Activated naive CD4-positive, alpha-beta T cell treated with anti-CD3 and anti-CD28 coated beads, Interleukin-2, amount 50 U/mL, for 16 hours (primary cell): ENCODE measurements at regions not wholly inside any gene's neighbourhood (a gene's known extent, or its start where the extent isn't known, plus 50 kb on each side); places are given as distances from the start of the nearest gene placed in this dataset.
"Not testable (repeated sequence)": the region's sequence is repeated elsewhere in the genome, so short reads cannot be mapped to it uniquely, and the experiment has no call there.

Source experiments
- DNase-seq: peaks from one replicate; pipeline ENCODE4 v3.0.0-alpha.2; 2020

DNA sequence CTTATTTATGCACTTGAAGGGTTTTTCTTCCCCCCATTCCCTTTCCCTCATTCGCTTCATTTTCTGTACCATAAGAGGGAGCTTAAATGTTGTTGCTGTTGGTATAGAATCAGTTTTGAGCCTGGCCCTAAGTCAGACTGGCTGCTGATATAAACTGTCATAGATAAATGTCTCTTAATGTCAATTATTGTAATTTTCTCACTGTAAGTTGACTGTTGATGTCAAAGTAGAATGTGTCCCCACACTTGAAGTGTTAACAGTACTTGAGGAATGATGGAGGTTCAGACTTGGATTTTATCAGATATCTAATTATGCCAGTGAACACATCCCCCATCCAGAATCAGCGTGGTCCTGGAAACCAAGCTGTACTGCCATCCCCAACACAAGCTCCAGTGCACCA, 87.8 kb downstream of the PRR15 start:
- no peak for DNase-seq

DNA sequence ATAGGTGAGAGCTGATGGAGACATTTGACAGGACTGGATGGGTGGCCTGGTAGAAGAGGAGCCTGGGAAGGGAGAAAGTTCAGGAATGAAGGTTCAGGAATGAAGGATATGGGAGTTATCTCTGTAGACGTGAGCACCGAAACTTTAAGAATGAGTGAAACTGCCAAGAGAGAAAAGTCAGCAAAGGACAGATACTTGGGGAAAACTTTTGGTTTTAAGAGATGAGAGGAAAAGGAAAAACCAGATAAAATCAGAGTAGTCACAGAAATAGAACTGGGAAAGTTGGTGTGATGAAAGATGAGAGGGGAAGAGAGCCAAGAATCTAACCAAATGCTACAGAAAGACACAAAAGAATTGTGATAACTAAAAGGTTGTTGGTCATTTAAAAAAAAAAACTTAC, 88.9 kb downstream of the PRR15 start:
- no peak for DNase-seq

DNA sequence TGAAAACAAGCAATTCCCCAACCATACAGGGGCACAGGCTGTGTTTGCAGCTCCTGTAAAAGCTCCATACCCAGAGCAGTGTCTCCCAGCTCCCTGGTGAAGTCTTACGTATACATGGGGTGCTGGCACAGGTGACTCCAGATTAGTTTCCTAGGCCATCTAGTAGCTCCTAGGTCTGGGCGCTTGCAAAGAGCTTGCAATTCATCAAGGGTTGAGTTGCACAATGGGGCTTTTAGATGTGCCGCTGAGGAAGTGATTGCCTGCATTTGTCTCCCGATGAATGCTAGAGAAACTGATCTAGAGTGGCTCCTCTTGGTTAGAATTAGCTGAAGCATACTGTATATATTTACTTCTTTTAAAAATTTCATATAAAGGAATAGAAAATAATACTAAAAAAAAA, 90.7 kb downstream of the PRR15 start:
- not testable (repeated sequence) for DNase-seq

DNA sequence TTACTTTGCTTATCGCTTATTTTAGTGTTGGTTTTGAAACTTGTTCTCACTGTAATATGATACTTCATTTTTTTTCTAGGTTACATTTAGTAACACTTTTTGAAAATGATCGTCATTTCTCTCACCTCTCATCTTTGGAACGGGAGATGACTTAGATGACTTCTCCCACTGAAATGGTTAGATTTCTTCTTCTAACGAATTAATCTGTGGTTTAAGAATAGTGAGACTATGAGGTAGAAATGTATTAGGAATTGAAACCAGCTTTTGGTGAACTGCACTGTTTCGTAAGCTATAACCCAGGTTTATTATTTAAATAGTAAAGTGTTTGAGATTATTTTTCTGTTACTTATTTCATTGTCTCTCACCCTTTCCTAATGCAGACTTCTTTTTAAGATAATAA, 93.7 kb downstream of the PRR15 start:
- DNase-seq, result no peak

DNA sequence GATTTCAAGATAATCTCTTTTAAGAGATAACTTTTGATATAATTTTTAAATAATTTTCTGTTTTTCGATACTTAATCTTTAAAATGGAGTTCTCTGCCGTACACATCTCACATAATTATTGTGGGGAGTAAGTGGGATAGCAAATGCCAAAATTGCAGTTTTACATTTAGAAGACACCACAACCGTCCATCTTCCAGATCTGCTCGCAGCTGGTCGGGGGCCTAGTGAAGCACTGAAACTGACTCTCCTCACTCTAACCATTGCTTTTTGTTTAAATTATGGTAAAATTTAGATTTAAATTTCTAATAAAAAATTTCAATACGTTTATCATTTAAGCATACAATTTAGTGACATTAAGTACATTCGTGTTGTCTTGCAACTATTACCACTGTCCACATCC, 94.2 kb downstream of the PRR15 start:
- no peak for DNase-seq

DNA sequence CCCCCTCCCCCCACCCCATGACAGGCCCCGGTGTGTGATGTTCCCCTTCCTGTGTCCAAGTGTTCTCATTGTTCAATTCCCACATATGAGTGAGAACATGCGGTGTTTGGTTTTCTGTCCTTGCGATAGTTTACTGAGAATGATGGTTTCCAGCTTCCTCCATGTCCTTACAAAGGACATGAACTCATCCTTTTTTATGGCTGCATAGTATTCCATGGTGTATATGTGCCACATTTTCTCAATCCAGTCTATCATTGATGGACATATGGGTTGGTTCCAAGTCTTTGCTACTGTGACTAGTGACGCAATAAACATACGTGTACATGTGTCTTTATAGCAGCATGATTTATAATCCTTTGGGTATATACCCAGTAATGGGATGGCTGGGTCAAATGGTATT, 95.6 kb downstream of the PRR15 start:
- not testable (repeated sequence) for DNase-seq

DNA sequence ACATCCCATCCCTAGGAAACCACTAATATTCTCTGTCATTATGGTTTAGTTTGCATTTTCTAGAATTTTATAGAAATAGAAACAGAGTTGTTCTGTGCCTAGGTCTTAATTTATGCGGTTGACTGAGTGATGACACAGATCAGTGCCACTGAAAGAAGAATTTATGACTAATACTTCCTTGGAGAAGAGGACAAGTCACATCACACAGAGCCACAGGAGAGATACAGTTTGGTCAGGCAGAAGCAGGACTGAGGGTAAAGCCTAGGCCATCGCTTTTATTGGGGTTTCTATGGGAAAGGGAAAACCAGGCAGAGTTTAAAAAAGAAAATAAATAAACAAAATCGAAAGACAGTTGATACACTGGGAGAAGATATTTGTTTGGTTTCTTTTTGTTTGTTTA, 99.3 kb downstream of the PRR15 start:
- not testable (repeated sequence) for DNase-seq

DNA sequence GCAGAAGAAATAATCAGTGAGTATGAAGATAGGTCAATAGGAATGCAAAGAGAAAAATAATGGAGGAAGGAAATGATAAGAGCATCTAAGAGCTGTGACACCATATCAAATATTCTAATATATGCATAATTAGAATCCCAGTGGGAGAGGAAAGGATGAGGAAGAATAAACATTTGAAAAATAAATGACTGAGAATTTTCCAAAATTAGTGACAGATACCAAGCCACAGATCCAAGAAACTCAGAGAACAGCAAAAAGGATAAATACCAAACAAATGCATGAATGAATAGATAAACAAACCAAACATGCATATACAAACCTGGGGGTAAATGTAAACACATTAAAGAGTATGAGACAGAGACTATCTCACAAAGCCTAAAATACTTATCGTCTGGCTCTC, 101.4 kb downstream of the PRR15 start:
- not testable (repeated sequence) for DNase-seq

DNA sequence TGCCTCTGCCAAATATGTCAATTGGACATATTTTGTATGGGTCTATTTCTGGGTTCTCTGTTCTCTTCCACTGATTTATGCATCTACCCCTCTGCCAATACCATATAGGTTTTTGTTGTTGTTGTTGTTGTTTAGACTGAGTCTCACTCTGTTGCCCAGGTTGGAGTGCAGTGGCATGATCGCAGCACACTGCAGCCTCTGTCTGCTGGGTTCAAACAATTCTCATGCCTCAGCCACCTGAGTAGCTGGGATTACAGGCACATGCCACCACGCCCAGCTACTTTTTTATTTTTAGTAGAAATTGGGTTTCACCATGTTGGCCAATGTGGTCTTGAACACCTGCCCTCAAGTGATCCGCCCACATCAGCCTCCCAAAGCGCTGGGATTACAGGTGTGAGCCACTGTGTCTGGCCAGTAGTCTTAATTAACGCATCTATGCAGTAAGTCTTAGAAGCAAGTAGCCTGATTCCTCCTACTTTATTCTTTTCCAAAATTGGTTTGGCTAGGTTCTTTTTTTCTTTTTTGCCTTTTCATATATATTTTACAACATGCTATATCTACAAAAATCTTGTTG, 103.5 kb downstream of the PRR15 start:
- DNase-seq, result not testable (repeated sequence)

DNA sequence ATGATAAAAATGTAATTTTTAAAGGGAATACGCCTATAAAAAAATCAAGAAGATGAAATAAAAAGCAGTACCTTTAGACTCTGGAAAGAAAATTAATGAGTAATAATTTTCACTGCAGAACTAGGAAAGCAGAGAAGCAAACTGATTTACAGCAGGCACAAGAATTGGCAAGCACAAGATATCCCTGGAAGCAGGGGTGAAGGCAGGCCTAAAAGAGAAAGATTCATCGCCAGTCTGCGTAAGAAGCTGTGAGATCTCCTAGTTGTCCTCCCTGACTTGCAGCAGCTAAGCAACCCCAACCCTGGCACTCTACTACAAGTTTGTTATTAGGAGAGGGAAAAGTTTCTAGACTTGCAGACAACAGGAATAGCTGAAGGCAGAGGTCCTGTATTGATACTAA, 107.7 kb downstream of the PRR15 start:
- not testable (repeated sequence) for DNase-seq

DNA sequence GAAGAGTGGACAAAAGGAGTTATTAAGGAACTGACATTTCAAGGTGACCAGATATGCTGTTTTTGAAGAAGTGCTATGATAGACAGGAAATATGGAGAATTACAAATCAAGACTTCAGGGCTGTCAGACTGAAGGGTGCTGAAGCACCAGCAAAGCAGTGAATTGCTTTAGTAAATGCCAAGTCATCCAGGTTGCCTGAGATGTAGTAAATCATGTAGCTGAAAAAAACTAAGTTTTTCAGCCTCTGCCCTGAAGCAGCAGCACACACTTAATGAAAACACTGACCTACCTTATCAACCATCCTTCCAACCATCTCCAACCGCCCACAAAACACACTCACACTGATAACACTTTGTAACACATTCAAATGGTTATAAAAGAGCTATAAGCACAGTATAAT, 110.0 kb downstream of the PRR15 start:
- not testable (repeated sequence) for DNase-seq

DNA sequence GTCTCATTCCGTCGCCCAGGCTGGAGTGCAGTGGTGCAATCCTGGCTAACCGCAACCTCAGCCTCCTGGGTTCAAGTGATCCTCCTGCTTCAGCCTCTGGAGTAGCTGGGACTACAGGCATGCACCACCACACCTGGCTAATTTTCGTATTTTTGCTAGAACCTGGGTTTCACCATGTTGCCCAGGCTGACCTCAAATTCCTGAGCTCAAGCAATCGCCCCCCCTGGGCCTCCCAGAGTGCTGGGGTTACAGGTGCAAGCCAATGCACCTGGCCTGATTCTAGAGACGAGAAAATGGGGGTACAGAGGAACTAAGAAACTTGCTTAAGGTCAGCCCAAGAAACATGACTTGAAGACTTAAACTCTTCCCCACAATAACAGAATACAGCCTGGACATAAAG, 111.0 kb downstream of the PRR15 start:
- not testable (repeated sequence) for DNase-seq

DNA sequence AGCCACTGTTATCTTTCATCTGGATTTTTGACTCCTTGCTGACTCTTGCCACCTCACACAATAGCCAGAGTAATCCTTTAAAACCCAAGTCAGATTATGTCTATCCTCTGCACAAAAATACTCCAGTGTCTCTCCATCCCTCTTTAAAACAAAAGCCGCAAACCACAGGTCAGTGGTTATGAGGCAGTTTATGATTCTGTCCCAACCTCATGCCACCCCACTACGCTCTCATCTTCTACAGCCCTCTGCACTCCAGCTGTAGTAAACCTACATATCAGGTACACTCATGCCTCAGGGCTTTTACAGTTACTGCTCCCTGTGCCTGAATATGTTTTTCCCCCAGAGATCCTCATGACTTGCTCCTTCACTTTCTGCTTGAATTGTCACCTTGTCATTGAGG, 113.6 kb downstream of the PRR15 start:
- DNase-seq, result not testable (repeated sequence)

DNA sequence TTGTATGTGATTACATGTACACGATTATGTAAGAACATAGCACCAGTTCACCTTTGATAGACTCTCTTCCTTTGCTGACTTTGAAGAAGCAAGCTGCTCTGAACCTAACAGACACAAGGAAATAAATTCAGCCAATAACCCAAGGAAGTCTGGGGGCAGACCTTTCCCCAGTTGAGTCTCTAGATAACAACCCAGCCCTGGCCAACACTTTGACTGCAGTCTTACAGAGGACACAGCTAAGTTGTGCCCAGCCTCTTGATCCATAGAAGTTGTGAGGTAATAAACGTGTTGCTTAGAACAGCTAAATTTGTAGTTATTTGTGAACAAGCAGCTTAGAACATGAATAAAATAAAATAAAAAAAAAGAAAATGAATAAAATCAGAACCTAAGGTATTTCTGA, 116.3 kb downstream of the PRR15 start:
- DNase-seq, result not testable (repeated sequence)

DNA sequence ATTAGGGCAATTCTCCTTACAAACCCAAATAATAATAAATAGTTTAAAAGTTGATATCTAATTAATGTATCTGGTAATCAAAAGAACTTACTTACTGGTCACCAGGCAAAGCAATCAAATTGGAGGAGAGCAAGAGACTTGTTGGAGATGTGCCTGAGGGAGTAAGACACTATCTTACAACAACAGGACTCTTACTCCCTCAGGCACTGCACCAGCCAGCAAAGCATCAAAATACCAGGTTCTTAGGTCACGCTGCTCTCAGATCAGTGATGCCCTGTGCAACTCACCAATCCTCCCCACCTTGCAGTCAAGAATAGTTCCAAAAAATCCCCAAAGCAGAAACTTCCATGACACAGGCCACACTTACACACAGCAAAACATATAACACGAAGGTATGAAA, 117.0 kb downstream of the PRR15 start:
- DNase-seq, result not testable (repeated sequence)

DNA sequence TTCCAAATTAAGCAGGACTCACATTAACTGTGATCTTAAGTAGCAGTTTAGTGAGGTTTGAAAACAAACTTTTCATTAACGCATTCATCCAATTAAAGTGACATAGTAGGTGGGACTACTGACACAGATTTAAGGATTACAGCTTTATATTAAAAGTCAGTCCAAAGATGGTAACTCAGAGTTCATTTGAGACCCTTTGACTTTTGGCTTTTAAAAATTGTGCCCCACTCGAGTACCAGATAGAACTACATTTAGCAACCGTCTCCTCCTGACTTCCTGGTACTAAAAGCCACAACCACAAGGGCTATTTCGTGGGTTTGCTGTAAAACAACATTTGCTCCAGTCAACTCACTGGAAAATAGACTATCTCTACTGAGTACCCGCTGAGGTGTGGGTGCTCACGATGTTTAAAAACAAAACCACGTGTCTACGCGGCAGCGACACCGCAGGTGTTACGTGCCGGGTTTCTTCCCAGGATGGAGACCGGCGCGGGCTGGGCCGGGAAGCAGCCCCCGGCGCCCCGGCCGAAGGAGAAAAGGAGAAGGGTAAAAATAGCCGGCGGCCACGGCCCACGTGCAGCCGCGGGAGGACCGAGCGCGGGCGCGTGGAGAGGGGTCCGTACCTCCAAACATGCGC, 120.6 kb downstream of the PRR15 start:
- not testable (repeated sequence) for DNase-seq

DNA sequence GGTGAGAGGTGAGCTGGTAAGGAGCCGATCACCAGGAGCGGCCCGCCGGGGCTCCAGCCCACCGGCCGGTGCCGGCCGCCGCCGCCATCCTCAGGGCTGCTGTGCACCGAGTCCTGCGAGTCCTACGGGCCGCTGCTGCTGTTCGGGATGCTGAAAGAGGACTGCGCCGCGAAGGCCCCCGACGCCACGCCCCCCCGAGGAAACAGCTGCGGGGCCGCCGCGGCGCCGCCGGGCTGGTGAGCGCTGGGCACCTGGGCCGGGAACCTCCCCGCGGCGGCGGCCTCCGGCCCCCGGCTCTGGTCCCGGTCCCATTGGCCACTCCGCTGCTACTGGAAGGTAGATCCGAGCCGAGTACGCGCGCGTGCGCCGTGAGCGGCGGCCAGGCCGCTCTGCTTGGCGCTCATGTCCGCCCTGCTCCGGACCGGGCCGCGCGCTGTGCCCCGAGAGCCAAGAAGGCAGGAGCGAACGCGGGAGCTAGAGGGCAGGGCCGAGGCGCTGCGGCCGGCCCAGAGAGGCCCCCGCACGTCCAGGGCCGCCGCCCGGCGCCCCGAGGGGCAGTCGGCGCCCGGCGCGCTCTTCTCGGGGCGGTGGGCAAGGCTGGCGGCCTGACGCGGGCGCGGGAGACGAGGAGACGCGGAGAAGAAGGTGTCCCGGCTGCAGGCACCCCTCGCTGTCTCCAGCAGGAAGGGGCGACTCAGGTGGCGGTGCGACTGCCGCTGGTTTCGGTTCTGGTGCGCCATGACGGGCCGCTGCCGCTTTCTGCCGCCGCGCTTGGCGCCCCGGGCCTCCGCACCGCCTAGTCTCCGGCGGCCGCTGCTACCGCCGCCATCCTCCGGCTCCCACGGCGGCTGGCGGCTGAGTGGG, 121.3 kb upstream of the WIPF3 start:
- peak; percentile 43 for DNase-seq

DNA sequence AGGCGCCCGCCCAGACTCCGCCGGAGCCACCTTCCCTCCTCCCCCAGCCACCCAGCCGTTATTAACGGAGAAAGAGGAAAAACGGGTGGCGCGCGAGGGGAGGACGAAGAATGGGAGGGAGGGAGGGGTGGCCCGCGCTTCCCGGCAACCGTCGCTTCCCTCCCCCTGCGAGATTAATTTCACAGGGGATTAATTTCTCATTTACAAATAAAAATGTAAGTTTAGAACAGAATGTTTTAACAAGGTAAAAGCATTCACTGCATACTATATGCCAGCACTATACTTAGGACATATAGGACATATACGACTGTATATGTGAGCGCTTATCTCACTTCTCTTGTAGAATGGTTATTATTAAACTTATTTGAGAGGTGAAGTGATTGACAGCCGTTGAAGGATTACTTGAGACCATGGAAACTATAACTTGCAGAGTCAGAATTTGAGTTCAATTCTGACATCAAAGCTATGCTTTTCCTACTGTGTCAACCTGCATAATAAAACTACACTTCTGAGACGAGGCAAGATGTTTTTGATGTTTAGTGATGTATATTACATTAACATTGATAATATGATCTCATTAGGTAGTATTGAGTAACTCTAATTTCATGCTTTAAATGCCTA, 120.5 kb upstream of the WIPF3 start:
- DNase-seq, result not testable (repeated sequence)

DNA sequence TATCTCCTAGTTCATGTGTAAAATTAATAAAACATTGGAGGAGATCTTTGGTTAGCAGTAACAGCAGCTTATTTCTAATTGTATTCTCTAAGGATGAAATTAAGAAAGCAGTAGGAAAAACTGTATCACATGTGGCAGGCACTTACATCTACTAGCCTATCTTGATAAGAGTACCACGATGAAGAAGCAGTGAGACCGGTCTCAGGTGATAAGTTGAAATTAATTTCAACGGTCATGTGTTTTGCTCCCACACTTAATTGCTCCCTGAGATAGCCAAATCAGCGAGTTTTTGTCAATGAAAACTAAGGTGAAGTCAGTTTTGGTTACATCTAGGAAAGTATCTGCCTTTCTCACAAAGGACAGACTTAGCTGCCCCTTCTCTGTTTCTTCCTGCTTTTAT, 115.8 kb upstream of the WIPF3 start:
- DNase-seq, result not testable (repeated sequence)

DNA sequence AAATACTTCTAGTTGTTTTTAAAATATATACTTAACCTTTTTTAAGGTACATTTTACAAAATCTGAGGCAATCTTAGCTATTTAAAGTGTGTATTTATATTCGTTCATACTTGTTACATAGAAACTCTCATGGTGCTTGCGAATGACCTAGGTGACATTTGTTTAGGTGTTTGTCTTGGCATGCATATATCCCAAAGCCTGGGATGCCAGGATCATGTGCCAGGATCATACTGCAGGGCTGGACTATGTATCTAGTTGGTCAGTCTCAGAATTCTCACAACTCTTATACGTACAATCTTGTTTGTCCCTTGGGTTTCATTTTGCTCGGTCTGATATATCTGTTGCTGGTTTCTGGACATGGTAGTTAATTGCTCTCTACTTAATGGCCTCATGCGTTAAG, 109.9 kb upstream of the WIPF3 start:
- not testable (repeated sequence) for DNase-seq

DNA sequence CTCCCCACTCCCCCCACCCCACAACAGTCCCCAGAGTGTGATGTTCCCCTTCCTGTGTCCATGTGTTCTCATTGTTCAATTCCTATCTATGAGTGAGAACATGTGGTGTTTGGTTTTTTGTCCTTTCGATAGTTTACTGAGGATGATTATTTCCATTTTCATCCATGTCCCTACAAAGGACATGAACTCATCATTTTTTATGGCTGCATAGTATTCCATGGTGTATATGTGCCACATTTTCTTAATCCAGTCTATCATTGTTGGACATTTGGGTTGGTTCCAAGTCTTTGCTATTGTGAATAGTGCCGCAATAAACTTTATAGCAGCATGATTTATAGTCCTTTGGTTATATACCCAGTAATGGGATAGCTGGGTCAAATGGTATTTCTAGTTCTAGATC, 106.6 kb upstream of the WIPF3 start:
- DNase-seq, result not testable (repeated sequence)

DNA sequence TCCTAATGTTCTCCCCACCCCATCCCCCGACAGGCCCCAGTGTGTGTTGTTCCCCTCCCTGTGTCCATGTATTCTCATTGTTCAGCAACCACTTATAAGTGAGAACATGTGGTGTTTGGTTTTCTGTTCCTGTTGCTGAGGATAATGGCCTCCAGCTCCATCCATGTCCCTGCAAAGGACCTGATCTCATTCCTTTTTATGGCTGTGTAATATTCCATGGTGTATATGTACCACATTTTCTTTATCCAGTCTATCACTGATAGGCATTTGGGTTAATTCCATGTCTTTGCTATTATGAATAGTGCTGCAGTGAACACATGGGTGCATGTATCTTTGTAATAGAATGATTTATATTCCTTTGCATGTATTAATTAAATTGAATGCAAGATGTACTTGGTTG, 104.8 kb upstream of the WIPF3 start:
- DNase-seq, result not testable (repeated sequence)

DNA sequence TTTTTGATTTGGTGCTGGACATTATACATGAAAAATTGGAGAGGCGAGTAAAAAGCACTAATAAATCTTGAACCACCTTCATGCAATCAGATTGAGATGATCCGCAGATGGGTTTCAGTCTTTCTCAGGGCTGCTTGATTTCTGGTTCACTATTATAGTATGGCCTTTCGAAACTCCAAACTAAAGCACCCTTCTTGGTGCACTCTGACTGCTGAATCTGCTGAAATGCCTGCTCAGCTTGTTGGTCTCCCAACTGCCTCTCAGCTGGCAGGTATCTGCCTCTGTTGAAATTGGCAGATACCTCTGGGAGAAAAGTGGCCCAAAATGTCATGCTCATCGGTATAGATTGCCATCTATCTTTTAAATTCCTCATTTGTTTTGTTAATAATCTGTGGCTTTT, 102.5 kb upstream of the WIPF3 start:
- not testable (repeated sequence) for DNase-seq

DNA sequence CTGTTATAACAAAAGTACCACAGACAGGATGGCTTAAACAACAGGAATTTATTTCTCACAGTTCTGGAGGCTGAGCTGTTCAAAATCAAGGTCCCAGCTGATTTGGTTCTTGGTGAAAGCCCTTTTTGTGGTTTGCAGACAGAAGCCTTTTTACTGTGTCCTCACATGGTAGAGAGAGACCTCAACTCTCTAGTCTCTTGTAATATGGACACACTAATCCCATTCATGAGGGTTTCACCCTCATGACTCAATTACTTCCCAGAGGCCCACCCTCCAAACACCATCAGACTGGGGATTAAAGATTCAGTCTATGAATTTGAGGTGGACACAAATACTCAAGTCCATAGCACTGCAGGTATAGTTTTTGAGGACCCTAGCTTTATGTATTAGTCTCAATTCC, 97.3 kb upstream of the WIPF3 start:
- DNase-seq, result not testable (repeated sequence)
